C4-2B (cell line): ENCODE measurements at regions not wholly inside any gene's neighbourhood (a gene's known extent, or its start where the extent isn't known, plus 50 kb on each side); places are given as distances from the start of the nearest gene placed in this dataset.

Experiments
- H3K27ac ChIP-seq: fragments of 450-650 bp; 2 replicates; pipeline ENCODE4 v1.5.1; 2017
- ZFX ChIP-seq: fragments of 450-650 bp; IDR thresholded peaks from 2 replicates; pipeline ENCODE4 v1.6.1; 2017
- TF ChIP-seq, protein P1 (sequence below): fragments of 450-650 bp; conservative IDR thresholded peaks from 2 replicates; pipeline ENCODE4 v1.5.1; 2017; ENCODE audit warnings: mild to moderate bottlenecking

GRCh38 chr5:67971971-67972821, 243.4 kb upstream of the PIK3R1 start:
- no peak for TF ChIP-seq ZFX
- TF ChIP-seq, protein P1, sequence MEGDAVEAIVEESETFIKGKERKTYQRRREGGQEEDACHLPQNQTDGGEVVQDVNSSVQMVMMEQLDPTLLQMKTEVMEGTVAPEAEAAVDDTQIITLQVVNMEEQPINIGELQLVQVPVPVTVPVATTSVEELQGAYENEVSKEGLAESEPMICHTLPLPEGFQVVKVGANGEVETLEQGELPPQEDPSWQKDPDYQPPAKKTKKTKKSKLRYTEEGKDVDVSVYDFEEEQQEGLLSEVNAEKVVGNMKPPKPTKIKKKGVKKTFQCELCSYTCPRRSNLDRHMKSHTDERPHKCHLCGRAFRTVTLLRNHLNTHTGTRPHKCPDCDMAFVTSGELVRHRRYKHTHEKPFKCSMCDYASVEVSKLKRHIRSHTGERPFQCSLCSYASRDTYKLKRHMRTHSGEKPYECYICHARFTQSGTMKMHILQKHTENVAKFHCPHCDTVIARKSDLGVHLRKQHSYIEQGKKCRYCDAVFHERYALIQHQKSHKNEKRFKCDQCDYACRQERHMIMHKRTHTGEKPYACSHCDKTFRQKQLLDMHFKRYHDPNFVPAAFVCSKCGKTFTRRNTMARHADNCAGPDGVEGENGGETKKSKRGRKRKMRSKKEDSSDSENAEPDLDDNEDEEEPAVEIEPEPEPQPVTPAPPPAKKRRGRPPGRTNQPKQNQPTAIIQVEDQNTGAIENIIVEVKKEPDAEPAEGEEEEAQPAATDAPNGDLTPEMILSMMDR, result no peak
- no peak overlapping the region for H3K27ac ChIP-seq

GRCh38 chr5:67971223-67971830, 244.2 kb upstream of the PIK3R1 start:
- no peak for TF ChIP-seq ZFX
- TF ChIP-seq, protein P1, result no peak
- no peak overlapping the region for H3K27ac ChIP-seq

DNA sequence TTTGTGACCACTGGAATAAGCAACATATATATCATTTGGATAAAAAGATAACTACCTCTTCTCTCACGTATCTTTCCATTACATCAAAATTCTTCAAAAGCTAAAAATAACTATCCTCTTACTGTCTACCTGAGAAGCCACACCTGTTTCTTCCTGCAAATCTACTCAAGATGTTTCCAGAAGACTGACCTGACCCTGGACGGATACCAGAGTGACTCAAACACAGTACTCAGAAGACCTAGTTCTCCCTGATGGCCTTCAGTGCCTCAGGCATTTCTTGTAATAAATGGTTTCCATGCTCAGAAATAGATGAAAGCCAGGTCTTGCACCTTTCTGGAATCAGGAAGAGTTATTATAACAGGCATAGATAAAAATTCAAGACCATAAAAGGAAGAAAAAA, 245.9 kb upstream of the PIK3R1 start:
- no peak for TF ChIP-seq ZFX
- TF ChIP-seq, protein P1, result no peak
- H3K27ac ChIP-seq, result no peak overlapping the region

DNA sequence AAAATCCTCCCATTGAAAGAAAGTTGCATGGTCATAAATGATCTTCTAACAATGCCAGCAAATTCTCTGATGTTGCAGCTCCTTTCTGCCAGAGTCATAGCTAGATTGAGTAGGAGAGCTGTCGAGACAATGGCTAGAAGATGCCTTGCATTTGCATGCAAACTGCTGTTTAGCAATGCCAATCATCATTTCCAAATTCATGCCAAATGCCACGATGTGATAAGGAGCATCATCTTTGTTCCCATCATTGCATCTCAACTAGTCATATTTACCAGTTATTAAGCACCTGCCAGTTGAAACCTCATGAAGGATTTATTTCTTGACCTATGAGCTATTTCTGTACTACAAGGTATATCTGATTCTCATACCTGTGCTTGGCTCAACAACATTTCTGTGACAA, 246.4 kb upstream of the PIK3R1 start:
- TF ChIP-seq, protein P1, result no peak
- TF ChIP-seq ZFX, result no peak
- no peak overlapping the region for H3K27ac ChIP-seq

GRCh38 chr5:67966712-67967111, 248.8 kb upstream of the PIK3R1 start:
- H3K27ac ChIP-seq, result no peak overlapping the region
- TF ChIP-seq ZFX, result no peak
- TF ChIP-seq, protein P1, result no peak

DNA sequence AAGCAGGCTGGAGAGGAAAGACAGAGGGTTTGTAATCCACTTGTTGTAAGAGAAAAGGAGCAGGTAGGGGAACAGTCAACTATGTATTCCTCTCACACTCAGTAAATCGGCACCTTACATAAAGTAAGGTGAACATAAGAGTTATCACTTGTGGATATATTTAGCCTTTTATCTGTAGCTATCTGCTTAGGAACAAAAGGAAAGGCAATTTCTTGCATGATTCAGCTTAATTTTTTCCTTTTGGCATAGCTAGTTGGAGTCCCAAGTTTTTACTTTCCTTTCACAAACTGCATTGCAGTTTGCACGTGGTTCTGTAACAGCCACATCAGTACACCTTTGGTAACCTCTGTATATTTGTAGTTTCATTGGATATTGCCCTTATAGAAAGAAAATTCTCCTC, 250.9 kb upstream of the PIK3R1 start:
- no peak for TF ChIP-seq ZFX
- TF ChIP-seq, protein P1, result no peak
- H3K27ac ChIP-seq, result no peak overlapping the region

DNA sequence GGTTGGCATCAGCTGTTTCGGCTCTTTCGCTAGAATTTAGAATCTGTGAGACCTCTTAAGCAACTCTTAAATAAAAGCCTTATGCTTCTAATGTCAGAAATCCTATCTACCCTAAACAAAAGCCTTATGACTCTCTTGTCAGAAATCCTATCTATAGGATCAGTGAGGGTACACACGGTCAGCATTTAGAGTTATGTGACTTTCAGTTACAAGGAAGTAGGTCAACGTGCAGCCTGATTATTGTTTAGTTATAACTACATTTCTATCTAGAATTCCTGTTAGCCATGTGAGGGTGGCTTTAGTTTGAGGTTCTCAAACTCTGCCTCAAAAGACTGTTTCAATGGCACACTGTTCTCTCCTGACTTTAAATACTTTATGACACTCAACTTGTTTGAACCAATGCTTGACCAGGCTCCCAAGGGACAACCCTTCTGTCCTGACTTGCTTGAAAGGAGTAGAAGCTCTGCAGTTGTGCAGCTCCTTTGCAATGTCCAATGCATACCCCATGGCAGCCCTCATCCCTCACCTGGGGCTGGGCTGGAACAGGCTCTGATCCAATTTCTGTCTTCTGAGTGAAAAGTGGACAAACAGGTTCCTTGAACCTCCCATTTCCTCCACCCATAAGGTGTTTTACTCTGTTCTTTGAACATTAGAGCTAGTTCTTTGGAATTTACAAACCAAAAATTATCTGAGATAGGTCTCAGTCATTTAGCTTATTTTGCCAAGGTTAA, 251.6 kb upstream of the PIK3R1 start:
- TF ChIP-seq, protein P1, result no peak
- no peak for TF ChIP-seq ZFX
- H3K27ac ChIP-seq, result no peak overlapping the region
